HG03571 (cell line): ENCODE measurements at regions not wholly inside any gene's neighbourhood (a gene's known extent, or its start where the extent isn't known, plus 50 kb on each side); places are given as distances from the start of the nearest gene placed in this dataset.

Source experiments
- ATAC-seq: cut with Tn5 transposase; IDR thresholded peaks from one replicate; pipeline ENCODE4 v1.9.1; 2021; ENCODE audit not compliant: unreplicated experiment

DNA sequence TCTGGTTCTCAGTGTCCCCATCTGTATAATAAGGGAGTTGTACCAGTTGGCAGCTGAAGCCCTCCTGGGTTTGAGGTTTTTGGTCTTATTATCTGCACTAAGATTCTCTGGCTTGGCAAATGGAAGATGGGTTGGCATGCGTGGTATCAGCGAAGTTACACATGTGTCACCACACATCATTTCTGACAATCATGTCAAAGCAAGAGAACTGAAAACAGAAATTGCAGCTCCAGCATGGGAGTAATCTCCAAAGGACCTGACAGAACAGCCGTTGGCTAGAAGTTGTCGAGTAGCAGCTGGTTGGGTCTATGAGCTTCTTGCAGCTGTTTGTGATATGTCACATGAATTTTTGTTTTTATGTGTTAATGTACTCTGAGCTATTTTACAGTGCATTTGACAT is 317.4 kb downstream of the SLC4A3 start:
- ATAC-seq, result no peak

DNA sequence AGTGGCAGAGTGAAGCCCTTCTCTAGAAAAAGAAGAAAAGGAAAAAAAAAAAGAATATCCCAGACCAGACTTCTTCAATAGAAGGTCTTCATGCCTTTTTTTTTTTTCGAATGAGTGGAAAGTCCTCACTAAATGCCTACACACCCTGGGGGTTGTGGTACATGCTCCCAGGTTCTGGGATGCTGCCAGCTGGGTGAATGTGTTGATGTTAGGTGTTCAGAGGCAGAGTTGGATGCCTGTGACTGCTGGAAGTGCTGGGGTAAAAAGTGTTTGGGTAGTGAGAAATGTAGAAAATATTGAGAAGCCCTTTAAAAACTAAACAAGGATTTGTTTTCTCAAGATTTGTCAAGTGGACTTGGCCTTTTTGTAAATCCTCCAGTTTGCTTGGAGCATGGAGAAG is 318.6 kb downstream of the SLC4A3 start:
- no peak for ATAC-seq

DNA sequence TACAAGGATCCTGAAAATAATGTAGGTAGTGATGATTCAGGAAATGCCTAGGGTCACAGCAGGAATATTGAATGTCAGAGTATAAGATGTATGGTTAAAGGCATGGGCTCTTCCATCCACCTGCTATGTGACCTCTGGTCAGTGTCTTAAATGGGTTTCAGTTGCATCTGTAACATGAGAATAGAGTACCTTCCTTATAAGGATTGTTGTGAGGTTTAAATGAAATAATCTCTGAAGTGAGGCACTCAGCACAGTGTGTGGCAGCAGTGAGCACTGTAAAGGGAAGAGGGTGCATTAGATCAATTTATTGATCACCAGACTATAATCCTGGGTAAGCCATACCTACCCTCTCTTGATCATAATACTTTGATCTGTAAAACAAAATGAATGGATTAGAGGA is 319.1 kb downstream of the SLC4A3 start:
- ATAC-seq, result no peak

DNA sequence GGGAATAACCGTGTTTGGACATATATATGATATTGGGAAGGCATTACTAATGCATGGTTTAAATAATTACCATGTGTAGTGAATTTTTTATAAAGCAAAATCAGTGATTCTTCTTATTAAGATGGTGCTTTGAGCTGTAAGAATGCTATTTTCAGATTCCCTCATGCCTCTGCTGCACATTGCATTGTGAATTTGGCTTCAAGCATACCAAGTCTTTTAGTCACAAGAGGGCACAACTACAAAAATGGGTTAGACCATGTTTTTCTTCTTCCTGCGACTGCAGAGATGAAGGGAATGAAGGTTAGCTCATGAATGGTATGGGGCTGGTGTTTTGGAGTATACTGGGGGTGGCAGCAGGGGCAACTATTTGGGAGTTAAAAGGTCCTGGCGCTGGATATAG is 320.1 kb downstream of the SLC4A3 start:
- no peak for ATAC-seq

DNA sequence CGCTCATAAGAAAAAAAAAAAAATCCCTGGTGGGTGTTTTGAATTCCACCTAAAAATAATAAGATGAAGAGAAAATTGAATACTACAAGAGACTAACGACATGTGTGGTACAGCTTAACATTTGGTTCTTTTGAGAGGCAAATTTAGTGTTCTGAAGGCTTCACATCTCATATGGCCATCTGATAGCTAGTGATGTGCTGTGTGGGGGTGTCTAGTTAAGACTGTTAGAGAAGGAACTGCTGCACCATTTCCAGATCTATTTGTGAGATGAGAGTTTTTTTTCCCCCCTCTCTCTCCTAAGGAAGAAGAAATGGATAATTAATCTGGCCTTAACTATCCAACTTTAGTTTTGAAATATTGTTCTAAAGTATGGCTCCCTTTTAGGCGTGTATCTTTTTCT is 321.6 kb downstream of the SLC4A3 start:
- no peak for ATAC-seq

DNA sequence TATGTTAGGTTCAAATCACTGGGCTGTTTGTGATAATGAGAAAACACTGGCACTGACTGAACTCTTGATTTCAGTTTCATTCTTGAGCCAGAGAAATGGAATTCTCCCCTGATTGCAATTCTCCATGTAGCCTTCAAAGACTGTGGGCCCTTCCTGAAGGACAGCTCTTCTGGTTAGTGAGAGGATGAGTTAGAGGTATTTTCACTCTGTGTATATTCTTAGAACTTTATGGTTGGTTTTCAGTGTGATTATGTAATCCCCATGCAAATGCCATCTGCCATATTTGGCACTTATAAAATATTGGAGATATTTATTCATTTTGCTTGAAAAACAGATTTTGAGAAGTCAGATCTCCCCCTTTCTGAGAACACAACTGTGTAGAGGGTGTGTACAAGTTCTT is 323.7 kb downstream of the SLC4A3 start:
- no peak for ATAC-seq

DNA sequence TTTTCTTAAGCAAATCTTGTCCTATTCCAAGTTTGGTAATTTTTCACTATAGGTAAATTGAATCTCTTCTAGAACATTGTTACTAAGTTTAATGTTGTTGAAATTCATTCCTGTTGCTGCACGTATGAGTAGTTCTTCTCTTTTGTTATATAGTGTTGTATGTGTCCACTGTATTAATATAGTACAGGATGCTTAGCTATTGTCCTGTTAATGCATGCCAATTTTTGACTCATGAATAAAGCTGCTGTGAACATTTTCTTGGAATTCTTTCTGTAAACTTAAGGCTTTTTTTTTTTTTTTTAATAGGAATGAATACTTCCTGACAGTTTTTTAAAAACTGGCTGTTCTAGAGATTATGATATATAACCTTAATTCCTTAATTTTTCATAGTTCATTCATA is 326.9 kb downstream of the SLC4A3 start:
- ATAC-seq, result no peak

DNA sequence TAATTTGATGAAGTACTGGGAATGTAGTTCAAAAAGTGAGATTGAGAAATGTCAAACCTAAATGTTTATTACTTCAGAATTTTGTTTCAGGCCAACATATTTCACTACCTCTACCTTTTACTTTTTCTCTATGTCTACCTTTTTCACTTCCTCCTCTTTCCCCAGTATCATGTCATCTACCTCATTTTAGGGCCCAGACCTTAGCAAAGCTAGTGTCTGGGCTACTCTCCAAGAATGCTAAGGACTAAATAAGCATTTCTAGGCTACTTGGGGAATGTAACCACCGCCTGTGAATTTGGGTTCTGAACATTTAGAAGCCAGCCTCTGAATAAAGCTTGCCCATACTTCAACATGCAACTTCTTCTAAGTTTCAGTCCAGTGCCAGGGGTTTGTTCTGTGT is 330.4 kb downstream of the SLC4A3 start:
- ATAC-seq, result no peak

DNA sequence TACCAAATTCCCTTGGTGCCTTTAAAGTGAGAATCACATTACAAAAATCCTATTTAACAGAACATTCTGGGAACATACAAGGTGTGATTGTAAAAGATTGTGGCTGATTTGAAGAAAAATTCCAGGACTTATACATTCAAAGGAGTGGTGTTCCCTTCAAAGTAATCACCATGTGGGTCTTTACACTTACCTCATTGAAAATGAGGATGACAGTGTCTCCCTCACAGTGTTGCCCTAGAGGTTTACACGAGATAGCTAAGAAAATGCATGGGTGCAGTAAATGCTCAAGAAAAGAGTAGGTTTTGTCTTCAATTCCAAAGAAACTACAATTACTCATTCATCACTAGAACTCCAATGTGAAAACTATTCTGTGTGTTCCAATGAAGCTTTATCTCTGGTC is 331.5 kb downstream of the SLC4A3 start:
- ATAC-seq, result no peak

DNA sequence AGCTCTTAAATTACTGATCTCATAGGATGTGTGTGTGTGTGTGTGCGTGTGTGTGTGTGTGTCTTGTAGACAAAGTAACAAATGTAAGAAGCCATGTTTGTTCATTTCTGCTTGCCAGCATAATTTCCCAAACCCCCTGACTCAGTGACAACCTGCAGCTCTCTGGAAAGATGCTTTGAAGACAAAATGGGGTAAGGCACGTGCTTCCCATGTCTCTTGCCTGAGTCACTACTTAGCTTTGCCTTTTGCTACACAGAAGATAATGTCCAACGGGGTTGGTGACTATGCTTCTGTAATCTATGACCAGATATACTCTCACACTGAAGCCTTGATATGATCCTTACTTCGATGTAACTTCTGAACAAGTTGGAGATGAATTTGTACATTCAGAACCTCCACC is 332.0 kb downstream of the SLC4A3 start:
- no peak for ATAC-seq

DNA sequence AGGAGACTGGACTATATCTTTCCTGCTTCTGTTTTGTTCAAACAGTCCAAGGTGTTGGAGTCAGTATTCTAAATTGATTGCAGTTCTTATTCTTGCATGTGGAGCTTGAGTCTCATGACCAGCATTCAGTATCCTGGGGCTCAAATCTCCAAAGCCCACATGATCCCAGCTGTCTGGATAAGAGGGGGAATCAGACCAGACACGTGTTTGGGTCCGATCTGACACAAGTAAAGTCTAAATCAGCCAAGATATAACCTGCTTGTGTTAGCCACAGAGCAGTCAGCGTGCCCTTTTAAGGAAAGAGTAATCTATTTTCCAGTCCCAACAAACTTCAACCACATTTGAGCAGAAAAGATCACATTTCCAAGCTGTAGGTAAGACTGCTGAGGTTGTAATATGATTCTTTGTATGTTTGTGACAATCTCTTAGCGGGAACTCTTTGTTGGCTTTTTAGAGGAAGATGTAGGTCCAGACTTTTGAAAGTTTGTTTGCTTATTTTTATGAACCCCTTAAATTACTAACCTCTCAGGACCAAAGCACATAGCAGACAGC is 334.6 kb downstream of the SLC4A3 start:
- no peak for ATAC-seq

DNA sequence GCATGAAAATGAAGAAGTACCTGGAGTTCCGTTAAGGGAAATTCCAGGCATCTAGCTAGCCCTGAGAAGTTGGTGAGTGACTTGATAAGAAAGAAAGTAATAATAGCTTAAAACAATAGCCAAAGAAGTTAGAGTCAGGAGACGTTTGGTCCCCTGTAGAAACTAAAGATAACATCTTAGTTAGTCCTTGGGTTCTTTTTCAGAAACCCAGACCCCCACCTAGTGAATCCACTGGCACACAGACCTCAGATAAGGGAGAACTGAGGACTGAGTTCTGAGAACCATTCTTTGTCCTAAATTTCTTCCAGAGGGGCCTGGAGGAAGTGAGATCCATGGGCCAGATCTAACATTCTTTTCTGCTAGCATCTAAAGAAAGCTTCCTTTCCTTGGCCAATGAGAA is 335.4 kb downstream of the SLC4A3 start:
- ATAC-seq, result no peak

DNA sequence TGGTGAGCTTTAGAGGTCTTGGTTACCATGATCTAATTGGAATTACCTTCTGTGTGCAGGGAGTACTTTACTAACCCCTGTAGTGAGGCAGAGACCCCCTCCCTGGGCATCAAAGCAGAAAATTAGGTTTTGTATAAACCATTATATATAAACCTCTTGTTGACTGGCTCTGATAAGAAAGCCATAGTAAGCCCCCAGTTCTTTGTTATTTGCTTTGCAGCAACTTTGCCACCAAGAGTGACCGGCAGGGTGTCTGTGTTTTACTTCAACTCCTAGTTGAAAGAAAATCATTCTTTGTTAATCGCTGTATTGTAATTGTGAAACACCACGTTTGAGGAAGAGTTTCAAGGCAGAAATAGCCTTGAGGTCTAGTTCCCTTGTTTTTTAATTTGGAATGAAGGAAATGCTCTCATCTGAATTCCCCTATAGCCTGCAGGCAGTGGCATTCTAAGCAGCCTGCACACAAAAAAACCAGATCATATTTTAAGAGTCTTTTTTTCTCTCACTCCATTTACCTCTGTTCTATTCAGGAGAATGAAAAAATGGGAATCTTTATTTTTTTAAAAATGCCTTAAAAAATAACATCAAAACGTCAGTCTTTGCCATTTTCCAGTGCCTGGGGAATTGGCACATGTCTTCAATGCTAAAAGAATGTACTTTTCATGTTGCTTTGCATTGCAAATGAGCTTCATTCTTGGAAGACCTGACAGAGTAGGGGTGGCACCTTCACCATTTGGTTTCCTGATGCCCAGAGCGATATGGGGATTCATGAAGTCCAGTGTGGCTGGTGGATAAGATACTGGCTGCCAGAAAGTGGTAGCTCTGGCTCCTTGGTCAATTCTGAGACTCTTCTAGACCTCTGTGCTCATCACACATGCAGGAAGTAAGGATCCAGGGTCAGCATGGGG is 338.1 kb downstream of the SLC4A3 start:
- ATAC-seq, result no peak

DNA sequence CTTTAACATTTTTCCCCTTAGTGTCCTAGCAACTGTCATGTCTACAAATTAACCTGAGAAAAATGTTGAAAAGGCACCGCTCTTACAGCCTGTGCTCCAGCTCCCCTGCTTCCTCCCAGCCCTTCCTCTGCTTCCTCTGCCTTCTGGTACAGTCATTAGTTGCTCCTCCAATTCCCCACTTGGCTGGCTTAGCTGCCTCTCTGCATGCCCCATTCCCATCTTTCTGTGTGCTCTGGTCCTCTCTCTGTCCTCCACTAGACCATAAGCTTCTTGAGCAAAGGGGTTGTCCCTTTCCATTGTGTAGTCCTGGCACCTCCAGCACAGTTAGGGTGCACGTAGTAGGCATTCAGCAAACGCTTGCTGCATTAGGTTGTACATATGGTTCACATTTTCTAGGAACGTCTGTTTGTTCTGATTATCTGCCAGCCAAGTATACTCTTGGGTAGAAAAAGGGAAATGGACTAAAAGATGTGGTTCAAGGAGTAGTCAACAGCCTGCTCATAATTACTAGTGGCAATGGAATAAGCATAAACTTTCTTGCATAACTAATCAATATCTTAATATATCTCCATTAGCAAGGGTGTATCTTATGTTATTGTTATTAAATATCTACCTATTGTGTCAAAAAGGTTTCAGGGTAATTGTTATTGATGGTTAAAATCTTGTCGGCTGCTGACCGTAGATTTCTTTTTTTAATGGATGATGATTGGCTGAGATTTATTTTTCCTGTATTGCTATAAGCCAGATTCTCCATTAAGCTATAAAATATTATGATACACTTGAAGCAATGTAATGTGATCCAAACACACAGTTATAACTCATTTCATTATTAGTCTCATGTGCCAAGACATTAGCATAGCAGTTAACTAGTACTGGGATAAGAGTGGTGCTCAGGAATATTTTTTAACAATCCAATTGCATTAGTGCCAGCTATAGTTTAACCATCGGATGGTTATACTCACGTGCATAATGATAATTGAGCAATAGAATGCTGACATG is 340.1 kb downstream of the SLC4A3 start:
- no peak for ATAC-seq

DNA sequence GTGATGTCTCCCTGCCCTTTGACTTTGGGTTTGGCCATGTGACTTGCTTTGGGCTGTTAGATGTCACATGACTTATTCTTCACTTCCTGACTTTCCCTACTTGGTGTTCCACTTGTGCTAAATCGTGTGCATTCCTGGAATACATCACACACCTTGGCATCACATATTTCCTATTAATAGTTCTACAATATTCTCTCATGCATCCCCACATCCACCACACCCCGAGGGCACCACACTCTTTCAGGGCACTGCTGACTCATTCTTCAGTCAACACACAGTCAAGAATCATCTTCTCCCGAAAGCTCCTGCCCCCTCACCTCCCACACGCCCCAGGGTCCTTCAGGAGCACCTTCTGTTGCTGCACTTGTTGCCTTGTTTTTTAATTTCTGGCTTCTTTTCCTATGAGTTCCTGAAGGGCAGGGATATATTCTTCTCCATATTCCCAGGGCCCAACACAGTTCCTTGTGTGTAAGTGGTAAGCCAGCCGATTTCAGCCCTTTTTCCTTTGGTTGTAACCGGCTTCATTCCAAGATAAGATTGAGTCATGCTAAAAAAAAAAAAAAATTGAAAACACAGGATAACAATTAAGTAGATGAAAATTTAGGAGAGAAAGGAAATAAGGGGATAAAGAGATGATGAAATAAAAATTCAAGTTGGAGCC is 341.4 kb downstream of the SLC4A3 start:
- ATAC-seq, result no peak

DNA sequence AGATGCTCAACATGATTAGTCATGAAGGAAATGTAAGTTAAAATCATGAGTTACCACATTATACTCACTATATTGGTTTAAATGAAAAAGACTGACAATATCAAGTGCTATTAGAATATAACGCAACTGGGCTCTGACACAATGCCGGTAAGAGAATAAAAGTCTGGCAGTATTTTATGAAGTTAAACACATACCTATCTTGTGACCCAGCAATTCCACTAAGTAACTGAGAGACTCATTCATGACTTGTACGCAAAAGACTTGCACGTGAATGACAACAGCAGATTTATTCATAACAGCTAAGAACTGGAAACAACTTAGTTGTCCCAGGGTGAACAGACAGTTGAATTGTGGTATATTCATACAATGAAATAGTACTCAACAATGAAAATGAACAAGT is 342.1 kb downstream of the SLC4A3 start:
- no peak for ATAC-seq

DNA sequence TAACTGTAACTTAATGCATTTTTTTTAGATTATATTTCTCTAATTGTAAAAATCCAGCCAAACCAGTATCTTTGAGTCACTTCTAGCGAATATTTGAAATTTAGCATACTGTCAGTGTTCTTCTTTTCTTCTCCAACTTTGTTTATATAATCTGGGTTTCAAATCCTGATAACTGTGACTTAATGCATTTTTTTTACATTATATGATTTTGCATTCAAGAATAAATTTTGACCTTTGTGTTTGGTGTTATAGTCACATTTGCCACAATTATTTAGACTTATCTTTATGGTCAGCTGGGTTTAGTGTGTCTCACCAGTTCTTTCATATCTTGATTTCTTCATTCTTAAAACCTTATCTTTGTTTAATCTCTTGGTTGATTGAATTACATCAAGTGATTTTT is 345.7 kb downstream of the SLC4A3 start:
- no peak for ATAC-seq

DNA sequence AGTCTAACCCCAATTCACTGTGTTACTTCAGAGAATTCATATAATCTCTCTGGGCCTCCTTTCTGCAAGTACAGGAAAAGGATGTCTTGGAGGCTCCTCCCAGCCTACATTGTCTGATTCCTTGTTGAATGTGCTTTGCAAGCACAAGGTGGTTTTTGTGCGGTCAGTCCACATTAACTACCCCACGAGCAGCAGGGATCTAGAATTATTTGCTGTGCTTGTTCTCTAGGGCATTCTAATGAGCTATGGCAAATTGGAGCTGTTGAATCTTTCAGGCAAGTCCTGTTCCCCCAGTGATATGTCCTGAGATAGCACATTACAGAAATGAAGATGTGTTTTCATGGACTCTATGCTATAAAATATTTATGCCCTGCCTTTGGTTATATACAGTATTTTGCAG is 349.4 kb downstream of the SLC4A3 start:
- ATAC-seq, result no peak

DNA sequence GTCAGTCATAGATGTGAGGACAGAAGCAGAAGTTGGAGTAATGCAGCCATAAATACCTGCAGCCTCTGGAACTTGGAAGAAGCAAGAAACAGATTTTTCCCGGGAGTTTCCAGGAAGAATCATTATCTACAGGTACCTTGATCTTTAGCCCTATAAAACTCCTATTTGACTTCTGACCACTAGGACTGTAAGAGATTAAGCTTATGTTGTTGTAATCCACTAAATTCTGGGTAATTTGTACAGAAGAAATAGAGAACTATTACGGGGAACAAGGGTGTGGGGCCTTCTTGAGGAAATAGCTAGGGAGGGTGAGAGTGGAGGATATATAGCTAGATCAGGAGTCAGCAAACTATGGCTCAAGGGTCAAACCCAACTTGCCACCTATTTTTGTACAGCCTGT is 353.2 kb downstream of the SLC4A3 start:
- ATAC-seq, result no peak

DNA sequence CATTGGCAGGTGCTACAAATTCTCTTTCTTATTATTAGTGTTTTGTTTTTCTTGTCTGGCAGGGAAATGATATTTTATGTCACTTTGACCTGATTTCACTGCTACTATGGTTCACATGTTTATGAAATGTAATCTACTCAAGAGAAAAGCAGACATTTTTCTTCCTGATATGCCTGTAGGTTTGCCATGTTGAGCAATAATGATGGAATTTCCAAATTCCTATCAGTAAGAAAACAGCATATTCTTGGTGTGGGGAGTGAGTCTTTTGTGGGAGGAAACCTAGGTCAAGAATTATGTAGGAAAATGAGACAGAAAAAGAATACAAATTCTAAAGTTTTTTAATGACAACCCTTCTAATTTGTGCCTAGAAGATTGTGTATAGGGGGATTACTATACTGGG is 356.4 kb downstream of the SLC4A3 start:
- ATAC-seq, result no peak

DNA sequence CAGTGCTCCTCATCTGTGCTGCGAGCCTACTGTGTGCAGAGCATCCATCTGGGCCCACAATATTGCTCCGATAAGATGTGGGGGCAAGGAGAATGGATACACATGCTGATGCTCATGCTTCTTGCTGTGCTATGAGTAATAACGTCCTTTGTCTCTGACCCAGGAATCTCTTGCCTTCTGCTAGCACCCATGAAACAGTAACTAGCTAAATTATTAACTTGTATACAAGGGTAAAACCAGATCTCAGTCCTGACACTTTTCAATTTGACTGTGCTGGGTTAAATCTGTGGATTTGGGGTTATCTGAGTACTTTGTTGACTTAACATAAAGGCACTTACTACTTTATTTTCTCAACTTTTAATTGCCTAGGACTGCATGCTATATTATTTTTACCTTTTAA is 357.6 kb downstream of the SLC4A3 start:
- ATAC-seq, result no peak
